ENCODE measurements at regions not wholly inside any gene's neighbourhood (a gene's known extent, or its start where the extent isn't known, plus 50 kb on each side); places are given as distances from the start of the nearest gene placed in this dataset.

DNA sequence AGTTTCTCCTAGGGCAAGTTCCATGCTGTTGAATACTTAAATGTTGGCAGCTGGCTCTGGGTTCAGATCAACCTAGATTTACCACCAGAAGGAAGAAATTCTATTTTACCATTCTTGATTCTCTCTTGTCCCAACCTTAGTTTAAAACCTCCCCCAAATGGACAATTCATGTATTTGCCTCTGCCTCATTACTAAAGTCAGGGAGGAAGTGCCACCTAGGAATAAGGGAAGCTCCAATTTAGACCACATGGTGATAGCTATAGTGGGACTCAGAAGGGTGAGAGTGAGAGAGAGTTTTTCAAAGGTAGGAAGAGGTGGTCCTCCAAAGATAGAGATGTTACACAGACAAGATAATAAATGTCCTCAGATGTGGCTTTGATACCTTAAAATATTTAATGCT is 53.4 kb upstream of the PAM start:
- TF ChIP-seq, protein P1, sequence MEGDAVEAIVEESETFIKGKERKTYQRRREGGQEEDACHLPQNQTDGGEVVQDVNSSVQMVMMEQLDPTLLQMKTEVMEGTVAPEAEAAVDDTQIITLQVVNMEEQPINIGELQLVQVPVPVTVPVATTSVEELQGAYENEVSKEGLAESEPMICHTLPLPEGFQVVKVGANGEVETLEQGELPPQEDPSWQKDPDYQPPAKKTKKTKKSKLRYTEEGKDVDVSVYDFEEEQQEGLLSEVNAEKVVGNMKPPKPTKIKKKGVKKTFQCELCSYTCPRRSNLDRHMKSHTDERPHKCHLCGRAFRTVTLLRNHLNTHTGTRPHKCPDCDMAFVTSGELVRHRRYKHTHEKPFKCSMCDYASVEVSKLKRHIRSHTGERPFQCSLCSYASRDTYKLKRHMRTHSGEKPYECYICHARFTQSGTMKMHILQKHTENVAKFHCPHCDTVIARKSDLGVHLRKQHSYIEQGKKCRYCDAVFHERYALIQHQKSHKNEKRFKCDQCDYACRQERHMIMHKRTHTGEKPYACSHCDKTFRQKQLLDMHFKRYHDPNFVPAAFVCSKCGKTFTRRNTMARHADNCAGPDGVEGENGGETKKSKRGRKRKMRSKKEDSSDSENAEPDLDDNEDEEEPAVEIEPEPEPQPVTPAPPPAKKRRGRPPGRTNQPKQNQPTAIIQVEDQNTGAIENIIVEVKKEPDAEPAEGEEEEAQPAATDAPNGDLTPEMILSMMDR (IDR thresholded peaks at IDR 0.05; ENCODE audit: extremely low read depth in 1 of 2, insufficient read depth in 1 of 2, low read depth in 1 of 2, low read length in 2 of 2) = no peak
- TF ChIP-seq POLR2A (IDR thresholded peaks at IDR 0.05; ENCODE audit: low read depth, low read length) = no peak
- TF ChIP-seq POLR2AphosphoS5 (IDR thresholded peaks at IDR 0.05; ENCODE audit: insufficient read depth, low read depth, low read length) = no peak
- no peak for TF ChIP-seq EZH2 (IDR thresholded peaks at IDR 0.05; ENCODE audit: borderline replicate concordance, low read depth, low read length, severe bottlenecking)
- TF ChIP-seq JUN (IDR thresholded peaks at IDR 0.05; ENCODE audit: borderline replicate concordance, insufficient read depth, insufficient read length, low read depth) = no peak
- TF ChIP-seq GATA2 (IDR thresholded peaks at IDR 0.05; ENCODE audit: insufficient read depth, insufficient read length, low read depth, low read length) = no peak
- TF ChIP-seq FOS (IDR thresholded peaks at IDR 0.05; ENCODE audit: borderline replicate concordance, insufficient read depth, low read length) = no peak
- TF ChIP-seq MYC (IDR thresholded peaks at IDR 0.05; ENCODE audit: low read depth, low read length) = no peak
